ENCODE measurements at regions not wholly inside any gene's neighbourhood (a gene's known extent, or its start where the extent isn't known, plus 50 kb on each side); places are given as distances from the start of the nearest gene placed in this dataset.
"Not testable (repeated sequence)": the region's sequence is repeated elsewhere in the genome, so short reads cannot be mapped to it uniquely, and the experiment has no call there.

- no peaks in the 10 kb centered on the region for H3K36me3 ChIP-seq
- TF ChIP-seq CTCF (IDR thresholded peaks at IDR 0.05) (no peak), POLR2A (IDR thresholded peaks at IDR 0.05) (no peak), EP300 (IDR thresholded peaks at IDR 0.05) (no peak), POLR2AphosphoS5 (IDR thresholded peaks at IDR 0.05) (no peak)
- ATAC-seq: no peak
- no peak overlapping the region for H3K4me3 ChIP-seq
- no peaks in the 10 kb centered on the region for H3K27me3 ChIP-seq
- no peak overlapping the region for H3K27ac ChIP-seq
- 36% methylated on average over 2 of the region's 2 CpGs for WGBS, 2 donors (ENCODE audit: low coverage in 1 of 2)
- H3K9me3 ChIP-seq: no peaks in the 10 kb centered on the region
- no peaks in the 10 kb centered on the region for H3K4me1 ChIP-seq
Observed at GRCh38 chr12:90712671-90713070, 242.3 kb downstream of the CCER1 start.

- ATAC-seq: no peak
- H3K27ac ChIP-seq: no peak overlapping the region
- no peaks in the 10 kb centered on the region for H3K9me3 ChIP-seq
- H3K36me3 ChIP-seq: no peaks in the 10 kb centered on the region
- 87 to 91% methylated on average over 3 of the region's 3 CpGs for WGBS, 2 donors (ENCODE audit: low coverage in 1 of 2)
- no peak for TF ChIP-seq CTCF (IDR thresholded peaks at IDR 0.05)
- no peak for TF ChIP-seq POLR2AphosphoS5 (IDR thresholded peaks at IDR 0.05)
- TF ChIP-seq EP300 (IDR thresholded peaks at IDR 0.05): no peak
- no peak for TF ChIP-seq POLR2A (IDR thresholded peaks at IDR 0.05)
- no peak overlapping the region for H3K4me3 ChIP-seq
- no peaks in the 10 kb centered on the region for H3K27me3 ChIP-seq
- no peaks in the 10 kb centered on the region for H3K4me1 ChIP-seq
Observed at GRCh38 chr12:90710711-90711110, 244.3 kb downstream of the CCER1 start.

GRCh38 chr12:90706036-90706435 lies 248.9 kb downstream of the CCER1 start:
- no peaks in the 10 kb centered on the region for H3K36me3 ChIP-seq
- WGBS, 2 donors (ENCODE audit: low coverage in 1 of 2): 97 to 98% methylated on average over 8 to 10 of the region's 10 CpGs
- H3K27ac ChIP-seq: no peak overlapping the region
- no peak overlapping the region for H3K4me3 ChIP-seq
- H3K9me3 ChIP-seq: no peaks in the 10 kb centered on the region
- no peaks in the 10 kb centered on the region for H3K4me1 ChIP-seq
- TF ChIP-seq POLR2A (IDR thresholded peaks at IDR 0.05) (no peak), POLR2AphosphoS5 (IDR thresholded peaks at IDR 0.05) (no peak), EP300 (IDR thresholded peaks at IDR 0.05) (no peak), CTCF (IDR thresholded peaks at IDR 0.05) (no peak)
- no peak for ATAC-seq
- no peaks in the 10 kb centered on the region for H3K27me3 ChIP-seq

GRCh38 chr12:90695415-90695814 lies 259.6 kb downstream of the CCER1 start:
- Histone ChIP-seq H3K27me3 (no peaks in the 10 kb centered on the region), H3K36me3 (no peaks in the 10 kb centered on the region), H3K9me3 (no peaks in the 10 kb centered on the region), H3K27ac (no peak overlapping the region), H3K4me1 (no peaks in the 10 kb centered on the region), H3K4me3 (no peak overlapping the region)
- 70 to 86% methylated on average over 2 of the region's 2 CpGs for WGBS, 2 donors (ENCODE audit: low coverage in 1 of 2)
- TF ChIP-seq POLR2A (IDR thresholded peaks at IDR 0.05) (no peak), EP300 (IDR thresholded peaks at IDR 0.05) (no peak), POLR2AphosphoS5 (IDR thresholded peaks at IDR 0.05) (no peak), CTCF (IDR thresholded peaks at IDR 0.05) (no peak)
- ATAC-seq: no peak

- 88 to 100% methylated on average over 1 of the region's 1 CpG for WGBS, 2 donors (ENCODE audit: low coverage in 1 of 2)
- Histone ChIP-seq H3K27ac (no peak overlapping the region), H3K9me3 (no peaks in the 10 kb centered on the region), H3K4me1 (no peaks in the 10 kb centered on the region), H3K27me3 (no peaks in the 10 kb centered on the region), H3K36me3 (no peaks in the 10 kb centered on the region), H3K4me3 (no peak overlapping the region)
- ATAC-seq: no peak
- TF ChIP-seq CTCF (IDR thresholded peaks at IDR 0.05): no peak
- no peak for TF ChIP-seq POLR2AphosphoS5 (IDR thresholded peaks at IDR 0.05)
- TF ChIP-seq EP300 (IDR thresholded peaks at IDR 0.05): no peak
- TF ChIP-seq POLR2A (IDR thresholded peaks at IDR 0.05): no peak
Observed at GRCh38 chr12:90690120-90690519, 264.9 kb downstream of the CCER1 start.

GRCh38 chr12:90687682-90688081 lies 267.3 kb downstream of the CCER1 start:
- H3K36me3 ChIP-seq, H3K27ac ChIP-seq, ATAC-seq, H3K9me3 ChIP-seq, H3K27me3 ChIP-seq, H3K4me3 ChIP-seq, H3K4me1 ChIP-seq: not testable (repeated sequence)

Data from gastroesophageal sphincter (tissue), 4 donors.